ENCODE measurements at regions not wholly inside any gene's neighbourhood (a gene's known extent, or its start where the extent isn't known, plus 50 kb on each side); places are given as distances from the start of the nearest gene placed in this dataset.
A peak's percentile ranks its signal among the peaks of the same experiment; 100 is the strongest.

DNA sequence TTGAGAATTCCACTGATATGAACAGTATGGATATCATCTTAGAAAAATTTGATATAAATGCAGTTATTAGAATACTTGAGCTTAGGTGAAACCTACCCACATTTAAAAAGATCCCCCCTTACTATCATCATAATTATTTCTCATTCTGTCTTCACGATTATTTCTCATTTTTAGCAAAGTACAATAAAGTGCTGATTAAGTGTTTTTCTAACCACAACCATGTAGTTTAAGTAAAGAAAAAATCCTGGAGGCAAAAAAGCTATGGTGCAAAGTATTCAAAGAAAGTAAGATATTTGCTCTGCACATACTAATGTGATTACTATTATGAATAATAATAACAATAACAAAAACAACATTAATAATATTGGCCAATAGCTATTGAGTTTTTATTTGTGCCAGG lies 365.6 kb upstream of the PCDH7 start:
- H3K27me3 ChIP-seq (ENCODE audit: insufficient read depth, low read length) = no peaks in the 10 kb centered on the region
- H3K36me3 ChIP-seq (ENCODE audit: control insufficient read depth in 1 of 2, insufficient read depth in 2 of 2, low read length in 2 of 2) = no peaks in the 10 kb centered on the region
- no peak for ATAC-seq
- TF ChIP-seq, protein P1, sequence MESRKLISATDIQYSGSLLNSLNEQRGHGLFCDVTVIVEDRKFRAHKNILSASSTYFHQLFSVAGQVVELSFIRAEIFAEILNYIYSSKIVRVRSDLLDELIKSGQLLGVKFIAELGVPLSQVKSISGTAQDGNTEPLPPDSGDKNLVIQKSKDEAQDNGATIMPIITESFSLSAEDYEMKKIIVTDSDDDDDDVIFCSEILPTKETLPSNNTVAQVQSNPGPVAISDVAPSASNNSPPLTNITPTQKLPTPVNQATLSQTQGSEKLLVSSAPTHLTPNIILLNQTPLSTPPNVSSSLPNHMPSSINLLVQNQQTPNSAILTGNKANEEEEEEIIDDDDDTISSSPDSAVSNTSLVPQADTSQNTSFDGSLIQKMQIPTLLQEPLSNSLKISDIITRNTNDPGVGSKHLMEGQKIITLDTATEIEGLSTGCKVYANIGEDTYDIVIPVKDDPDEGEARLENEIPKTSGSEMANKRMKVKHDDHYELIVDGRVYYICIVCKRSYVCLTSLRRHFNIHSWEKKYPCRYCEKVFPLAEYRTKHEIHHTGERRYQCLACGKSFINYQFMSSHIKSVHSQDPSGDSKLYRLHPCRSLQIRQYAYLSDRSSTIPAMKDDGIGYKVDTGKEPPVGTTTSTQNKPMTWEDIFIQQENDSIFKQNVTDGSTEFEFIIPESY (IDR thresholded peaks at IDR 0.05; ENCODE audit: extremely low read depth, insufficient replicate concordance, low read length) = no peak
- TF ChIP-seq POLR2AphosphoS5 (IDR thresholded peaks at IDR 0.05; ENCODE audit: low read depth, low read length) (no peak), JUND (IDR thresholded peaks at IDR 0.05) (no peak), TCF7L2 (IDR thresholded peaks at IDR 0.05; ENCODE audit: borderline replicate concordance, extremely low read depth, insufficient read depth, insufficient read length) (no peak), SP1 (IDR thresholded peaks at IDR 0.05; ENCODE audit: low read depth) (no peak), ZNF274 (IDR thresholded peaks at IDR 0.05; ENCODE audit: low read depth, low read length) (no peak), EZH2phosphoT487 (IDR thresholded peaks at IDR 0.05; ENCODE audit: borderline replicate concordance) (no peak), POLR2A (IDR thresholded peaks at IDR 0.05; ENCODE audit: borderline replicate concordance, extremely low read depth, insufficient read depth, insufficient read length) (no peak), ELF1 (IDR thresholded peaks at IDR 0.05; ENCODE audit: borderline replicate concordance, low read depth) (no peak), SIN3A (IDR thresholded peaks at IDR 0.05; ENCODE audit: low read depth) (no peak), SRF (IDR thresholded peaks at IDR 0.05; ENCODE audit: low read depth) (no peak), EZH2 (IDR thresholded peaks at IDR 0.05) (no peak), RAD21 (IDR thresholded peaks at IDR 0.05; ENCODE audit: low read depth) (no peak), FOSL1 (IDR thresholded peaks at IDR 0.05; ENCODE audit: low read depth) (no peak), CTCF (IDR thresholded peaks at IDR 0.05 in 2 of 3, conservative IDR thresholded peaks at IDR 0.05 in 1 of 3; ENCODE audit: borderline replicate concordance in 1 of 3, insufficient read depth in 1 of 3, low read depth in 2 of 3, low read length in 2 of 3) (no peak), ZFX (IDR thresholded peaks at IDR 0.05) (no peak)
- TF ChIP-seq, protein P2, sequence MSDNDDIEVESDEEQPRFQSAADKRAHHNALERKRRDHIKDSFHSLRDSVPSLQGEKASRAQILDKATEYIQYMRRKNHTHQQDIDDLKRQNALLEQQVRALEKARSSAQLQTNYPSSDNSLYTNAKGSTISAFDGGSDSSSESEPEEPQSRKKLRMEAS (IDR thresholded peaks at IDR 0.05) = no peak
- TF ChIP-seq, protein P3, sequence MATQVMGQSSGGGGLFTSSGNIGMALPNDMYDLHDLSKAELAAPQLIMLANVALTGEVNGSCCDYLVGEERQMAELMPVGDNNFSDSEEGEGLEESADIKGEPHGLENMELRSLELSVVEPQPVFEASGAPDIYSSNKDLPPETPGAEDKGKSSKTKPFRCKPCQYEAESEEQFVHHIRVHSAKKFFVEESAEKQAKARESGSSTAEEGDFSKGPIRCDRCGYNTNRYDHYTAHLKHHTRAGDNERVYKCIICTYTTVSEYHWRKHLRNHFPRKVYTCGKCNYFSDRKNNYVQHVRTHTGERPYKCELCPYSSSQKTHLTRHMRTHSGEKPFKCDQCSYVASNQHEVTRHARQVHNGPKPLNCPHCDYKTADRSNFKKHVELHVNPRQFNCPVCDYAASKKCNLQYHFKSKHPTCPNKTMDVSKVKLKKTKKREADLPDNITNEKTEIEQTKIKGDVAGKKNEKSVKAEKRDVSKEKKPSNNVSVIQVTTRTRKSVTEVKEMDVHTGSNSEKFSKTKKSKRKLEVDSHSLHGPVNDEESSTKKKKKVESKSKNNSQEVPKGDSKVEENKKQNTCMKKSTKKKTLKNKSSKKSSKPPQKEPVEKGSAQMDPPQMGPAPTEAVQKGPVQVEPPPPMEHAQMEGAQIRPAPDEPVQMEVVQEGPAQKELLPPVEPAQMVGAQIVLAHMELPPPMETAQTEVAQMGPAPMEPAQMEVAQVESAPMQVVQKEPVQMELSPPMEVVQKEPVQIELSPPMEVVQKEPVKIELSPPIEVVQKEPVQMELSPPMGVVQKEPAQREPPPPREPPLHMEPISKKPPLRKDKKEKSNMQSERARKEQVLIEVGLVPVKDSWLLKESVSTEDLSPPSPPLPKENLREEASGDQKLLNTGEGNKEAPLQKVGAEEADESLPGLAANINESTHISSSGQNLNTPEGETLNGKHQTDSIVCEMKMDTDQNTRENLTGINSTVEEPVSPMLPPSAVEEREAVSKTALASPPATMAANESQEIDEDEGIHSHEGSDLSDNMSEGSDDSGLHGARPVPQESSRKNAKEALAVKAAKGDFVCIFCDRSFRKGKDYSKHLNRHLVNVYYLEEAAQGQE (IDR thresholded peaks at IDR 0.05; ENCODE audit: low read depth) = no peak
- ChIA-PET RAD21 (ENCODE audit: low non-redundant PET in 1 of 2, low total read pairs in 2 of 2, uncharacterized antibody in 2 of 2, unreplicated experiment in 2 of 2) (no interaction called here), POLR2A (no interaction called here), CTCF (no interaction called here)
- no peaks in the 10 kb centered on the region for H3K4me1 ChIP-seq (ENCODE audit: control insufficient read depth in 1 of 2, insufficient read depth in 2 of 2, low read length in 2 of 2)
- H3K27ac ChIP-seq (ENCODE audit: low read depth, low read length) = no peak overlapping the region
- intact Hi-C loops (cut with micrococcal nuclease) = no loop called here
- no peak overlapping the region for H3K9ac ChIP-seq (ENCODE audit: low read length)
- peak overlapping the region; percentile 17 for H2AFZ ChIP-seq (ENCODE audit: low read depth, low read length, poor library complexity, severe bottlenecking)
- DNase-seq (ENCODE audit: low read depth, low spot score) = no peak
- H3K4me2 ChIP-seq (ENCODE audit: low read length) = no peak overlapping the region
- no peaks in the 10 kb centered on the region for H3K9me3 ChIP-seq (ENCODE audit: control insufficient read depth in 1 of 2, insufficient read depth in 1 of 2, low read depth in 1 of 2, low read length in 2 of 2)
- H3K79me2 ChIP-seq (ENCODE audit: insufficient read depth, low read length) = no peaks in the 10 kb centered on the region
- H3K9me2 ChIP-seq (ENCODE audit: insufficient read depth) = no peaks in the 10 kb centered on the region
- H3K4me3 ChIP-seq (replicated peaks in 1 of 2; ENCODE audit: low read depth in 1 of 2, low read length in 2 of 2) = no peak overlapping the region
- BruUV-seq (replicated peaks) = no TSS peak
- no peaks in the 10 kb centered on the region for H4K20me1 ChIP-seq (ENCODE audit: insufficient read depth)

Measured in HCT116 (cell line).